HepG2 (cell line): ENCODE measurements at regions not wholly inside any gene's neighbourhood (a gene's known extent, or its start where the extent isn't known, plus 50 kb on each side); places are given as distances from the start of the nearest gene placed in this dataset.

Source experiments
- ATAC-seq: fragments of 200-7000 bp; cut with Tn5 transposase; 3 replicates; pipeline ENCODE4 v1.9.1; 2020; ENCODE audit warnings: mild to moderate bottlenecking, moderate library complexity
- BruUV-seq: library from RNA; stranded (reverse); fragments of 400-500 nt; replicated peaks from 2 replicates; lab custom pipeline; 2021; lab: Mats Ljungman, UMichigan
- CTCF ChIA-PET: fragments of 300-600 bp; formaldehyde crosslinking; extraction: SDS; loops from one replicate; lab custom pipeline; 2021; ENCODE audit warnings: low total read pairs, inconsistent platforms, low intra/inter-chr PET ratio; lab: Yijun Ruan, JAX
- POLR2A ChIA-PET: fragments of 350-600 bp; sonication (Branson Sonifier 250); formaldehyde crosslinking; loops from one replicate; lab custom pipeline; 2020; ENCODE audit warnings: antibody characterized with exemption, inconsistent platforms; lab: Yijun Ruan, JAX
- DNase-seq: peaks from one replicate; pipeline ENCODE4 v3.0.0-alpha.2; 2015; ENCODE audit warnings: low spot score
- FAIRE-seq: peaks from 3 replicates; lab custom pipeline; 2011; peaks lifted over from hg19 to GRCh38; lab: Jason Lieb, UNC
- H2AFZ ChIP-seq: one replicate; pipeline ENCODE4 v1.6.1; 2011; ENCODE audit warnings: low read length, inconsistent platforms
- H3K27ac ChIP-seq: fragments of 300-600 bp; 3 replicates; pipeline ENCODE4 v1.8.0; 2011; ENCODE audit warnings: mixed run types, mild to moderate bottlenecking, mixed read lengths, low read length, inconsistent platforms; ENCODE audit not compliant: insufficient read depth; ENCODE audit errors: extremely low read length
- H3K27me3 ChIP-seq, 2 experiments: fragments of 200-600 bp in 1 of 2; 2 replicates in 1 of 2; 3 replicates in 1 of 2; pipeline versions ENCODE4 v1.6.0 to v1.8.0; 2011; ENCODE audit warnings: low read length in 2 of 2, mild to moderate bottlenecking in 2 of 2, moderate library complexity in 2 of 2, inconsistent platforms in 1 of 2; ENCODE audit not compliant: insufficient read depth in 2 of 2, control insufficient read depth in 1 of 2
- H3K36me3 ChIP-seq, 2 experiments: fragments of 200-600 bp in 1 of 2; replicated peaks in 1 of 2; 2 replicates in 1 of 2; 3 replicates in 1 of 2; pipeline versions ENCODE4 v1.5.1 to v1.8.0; 2011; ENCODE audit warnings: low read length in 2 of 2, inconsistent platforms in 1 of 2; ENCODE audit not compliant: insufficient read depth in 2 of 2, control insufficient read depth in 1 of 2
- H3K4me1 ChIP-seq: 2 replicates; pipeline ENCODE4 v1.5.1; 2012; ENCODE audit warnings: low read length, inconsistent platforms; ENCODE audit not compliant: insufficient read depth
- H3K4me2 ChIP-seq: 2 replicates; pipeline ENCODE4 v1.6.0; 2011; ENCODE audit warnings: low read depth, low read length, inconsistent platforms
- H3K4me3 ChIP-seq, 3 experiments: fragments of 200-600 bp in 1 of 3; sonication (generic), shearing (Covaris generic) in 1 of 3; replicated peaks in 1 of 3; 2 replicates each; pipeline ENCODE4 v1.5.1; 2011 to 2016; ENCODE audit warnings: low read length in 3 of 3, inconsistent platforms in 2 of 3, low read depth in 2 of 3, mild to moderate bottlenecking in 2 of 3, control low read depth in 1 of 3, mixed read lengths in 1 of 3; ENCODE audit not compliant: insufficient read depth in 1 of 3
- H3K79me2 ChIP-seq: one replicate; pipeline ENCODE4 v1.6.1; 2011; ENCODE audit warnings: low read length, inconsistent platforms; ENCODE audit not compliant: insufficient read depth
- H3K9ac ChIP-seq: 2 replicates; pipeline ENCODE4 v1.6.0; 2011; ENCODE audit warnings: mild to moderate bottlenecking, low read depth, low read length, inconsistent platforms; ENCODE audit not compliant: insufficient read depth
- H3K9me3 ChIP-seq: 2 replicates; pipeline ENCODE4 v1.5.1; 2012; ENCODE audit warnings: mild to moderate bottlenecking, low read length
- H4K20me1 ChIP-seq: 2 replicates; pipeline ENCODE4 v1.6.0; 2011; ENCODE audit warnings: inconsistent platforms, mild to moderate bottlenecking, low read length, moderate library complexity; ENCODE audit not compliant: insufficient read depth
- ATAD3A ChIP-seq: sonication (generic); formaldehyde crosslinking; IDR thresholded peaks from 2 replicates; pipeline ENCODE4 v1.4.0; 2020; ENCODE audit warnings: missing genetic modification reagents
- BRF2 ChIP-seq: sonication (generic); formaldehyde crosslinking; IDR thresholded peaks from 2 replicates; pipeline ENCODE4 v1.8.1; 2022; ENCODE audit warnings: mild to moderate bottlenecking, missing genetic modification reagents
- ELF4 ChIP-seq: sonication (generic); formaldehyde crosslinking; IDR thresholded peaks from 2 replicates; pipeline ENCODE4 v1.5.0; 2020; ENCODE audit warnings: missing genetic modification reagents, mild to moderate bottlenecking, moderate library complexity, borderline replicate concordance
- HMGXB4 ChIP-seq, 2 experiments: sonication (generic) in 1 of 2; formaldehyde crosslinking in 1 of 2; IDR thresholded peaks; 2 replicates each; pipeline versions ENCODE4 v1.4.0 to v1.6.1; 2018 to 2020; ENCODE audit warnings: missing genetic modification reagents in 2 of 2, borderline replicate concordance in 1 of 2, low read depth in 1 of 2, mild to moderate bottlenecking in 1 of 2, missing biosample characterization in 1 of 2
- KDM6A ChIP-seq: IDR thresholded peaks from 2 replicates; pipeline ENCODE4 v1.6.1; 2016; ENCODE audit warnings: low read depth
- PTBP1 ChIP-seq: fragments of 200-400 bp; formaldehyde crosslinking; IDR thresholded peaks from 2 replicates; pipeline ENCODE4 v1.6.1; 2018; ENCODE audit warnings: low read length, low read depth; ENCODE audit not compliant: poor library complexity, severe bottlenecking
- SCMH1 ChIP-seq: sonication (generic); formaldehyde crosslinking; IDR thresholded peaks from 2 replicates; pipeline ENCODE4 v1.9.0; 2021; ENCODE audit warnings: missing genetic modification reagents, mild to moderate bottlenecking, borderline replicate concordance
- SRF ChIP-seq: IDR thresholded peaks from 2 replicates; pipeline ENCODE4 v1.6.1; 2011; ENCODE audit warnings: mild to moderate bottlenecking, low read depth, low read length, moderate library complexity
- TEAD3 ChIP-seq: optimal IDR thresholded peaks from 2 replicates; pipeline ENCODE3; 2016; ENCODE audit warnings: borderline replicate concordance
- U2AF1 ChIP-seq: fragments of 200-400 bp; formaldehyde crosslinking; optimal IDR thresholded peaks from 2 replicates; pipeline ENCODE3; 2017; ENCODE audit warnings: mild to moderate bottlenecking, low read depth, low read length
- ZFAT ChIP-seq: sonication (generic); formaldehyde crosslinking; conservative IDR thresholded peaks from 2 replicates; pipeline ENCODE4 v1.8.1; 2023; ENCODE audit warnings: missing genetic modification reagents, inconsistent platforms
- ZNF142 ChIP-seq: sonication (generic); formaldehyde crosslinking; IDR thresholded peaks from 2 replicates; pipeline ENCODE4 v1.4.0; 2020; ENCODE audit warnings: missing genetic modification reagents
- ZNF24 ChIP-seq: fragments of 450-650 bp; IDR thresholded peaks from 2 replicates; pipeline ENCODE4 v1.6.1; 2017; ENCODE audit warnings: antibody characterized with exemption, mild to moderate bottlenecking
- ZNF441 ChIP-seq: sonication (generic); formaldehyde crosslinking; IDR thresholded peaks from 2 replicates; pipeline ENCODE4 v1.7.0; 2021; ENCODE audit warnings: missing genetic modification reagents, borderline replicate concordance
- ZNF446 ChIP-seq: sonication (generic); formaldehyde crosslinking; IDR thresholded peaks from 2 replicates; pipeline ENCODE4 v1.5.0; 2020; ENCODE audit warnings: mild to moderate bottlenecking, missing genetic modification reagents
- ZNF619 ChIP-seq: sonication (generic); formaldehyde crosslinking; IDR thresholded peaks from 2 replicates; pipeline ENCODE4 v1.4.0; 2020; ENCODE audit warnings: mild to moderate bottlenecking, missing genetic modification reagents
- WGBS: methylation state at CpG from one replicate; pipeline ENCODE4 v1.1.6; 2017; ENCODE audit warnings: low lambda C conversion rate; 5-methylcytosine and 5-hydroxymethylcytosine counted together
- in situ Hi-C: cut with HindIII; loops from 2 replicates; pipeline ENCODE4 v1.10.0; 2017; ENCODE audit warnings: low pct_unique_long_range_greater_than_20kb; ENCODE audit not compliant: extremely low pct_ligation_motif_present
- intact Hi-C: fragments of 100-400 bp; cut with micrococcal nuclease; formaldehyde crosslinking; loops from one replicate; pipeline ENCODE4 v1.10.0; 2022; ENCODE audit not compliant: unreplicated experiment

- no peak for DNase-seq
- no peaks in the 10 kb centered on the region for H3K27me3 ChIP-seq
- no peak overlapping the region for H3K4me2 ChIP-seq
- POLR2A ChIA-PET: no interaction called here
- no peak for ATAC-seq
- TF ChIP-seq U2AF1 (no peak), ZNF619 (CRISPR knock-in tag) (no peak), HMGXB4 (CRISPR knock-in tag; IDR thresholded peaks at IDR 0.05; ENCODE audit: borderline replicate concordance in 1 of 2, low read depth in 1 of 2) (no peak), BRF2 (CRISPR knock-in tag) (no peak), SCMH1 (CRISPR knock-in tag) (no peak), ZNF441 (no peak), ZNF24 (no peak), ZFAT (CRISPR knock-in tag) (no peak), PTBP1 (no peak), ZNF142 (no peak), TEAD3 (no peak), ATAD3A (CRISPR knock-in tag) (no peak), ELF4 (CRISPR knock-in tag) (no peak), ZNF446 (CRISPR knock-in tag) (no peak), SRF (no peak), KDM6A (CRISPR knock-in tag) (no peak)
- no peaks in the 10 kb centered on the region for H4K20me1 ChIP-seq
- no peaks in the 10 kb centered on the region for H3K36me3 ChIP-seq
- H3K4me1 ChIP-seq: no peaks in the 10 kb centered on the region
- H3K4me3 ChIP-seq: no peak overlapping the region
- no peak for FAIRE-seq
- in situ Hi-C loops: no loop called here
- 0% methylated on average over 1 of the region's 1 CpG for WGBS
- BruUV-seq: no TSS peak
- intact Hi-C loops: no loop called here
- no peak overlapping the region for H3K9ac ChIP-seq
- H2AFZ ChIP-seq: no peak overlapping the region
- CTCF ChIA-PET: no interaction called here
- H3K27ac ChIP-seq: no peak overlapping the region
- peaks cover 18% of the 10 kb centered on the region for H3K9me3 ChIP-seq
- no peaks in the 10 kb centered on the region for H3K79me2 ChIP-seq
Measured at GRCh38 chr15:37520882-37521281, 413.6 kb upstream of the TMCO5A start.
